Stimulated activated CD4-positive, alpha-beta T cell treated with anti-CD3 and anti-CD28 coated beads, TNF-alpha, amount 100 ng/mL, for 1 hour (primary cell): ENCODE measurements at regions not wholly inside any gene's neighbourhood (a gene's known extent, or its start where the extent isn't known, plus 50 kb on each side); places are given as distances from the start of the nearest gene placed in this dataset.

ENCODE experiments used
- DNase-seq, 3 donors: peaks; one replicate each; pipeline ENCODE4 v3.0.0-alpha.2; 2020; ENCODE audit warnings: low read depth in 3 of 3, low spot score in 1 of 3

DNA sequence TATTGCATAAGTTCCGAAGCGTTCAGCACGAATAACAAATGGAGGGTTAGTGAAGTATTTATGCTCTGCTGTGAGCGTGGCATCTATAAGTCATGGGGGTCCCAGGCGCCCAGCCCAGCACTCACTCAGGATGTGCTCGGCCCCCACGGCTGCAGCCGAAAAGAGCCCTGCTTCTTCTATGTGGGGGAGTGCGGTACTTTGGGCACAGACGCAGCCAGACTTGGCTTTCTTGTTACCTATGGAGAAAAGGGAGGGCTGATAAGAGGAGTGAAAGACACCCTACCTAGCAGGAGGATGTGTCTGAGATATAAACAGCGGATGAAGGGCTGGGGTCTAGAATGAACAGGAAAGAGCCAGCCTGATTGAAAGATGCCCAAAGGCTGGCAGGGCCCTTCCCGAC, 51.4 kb downstream of the MRPL36 start:
- DNase-seq, result no peak

DNA sequence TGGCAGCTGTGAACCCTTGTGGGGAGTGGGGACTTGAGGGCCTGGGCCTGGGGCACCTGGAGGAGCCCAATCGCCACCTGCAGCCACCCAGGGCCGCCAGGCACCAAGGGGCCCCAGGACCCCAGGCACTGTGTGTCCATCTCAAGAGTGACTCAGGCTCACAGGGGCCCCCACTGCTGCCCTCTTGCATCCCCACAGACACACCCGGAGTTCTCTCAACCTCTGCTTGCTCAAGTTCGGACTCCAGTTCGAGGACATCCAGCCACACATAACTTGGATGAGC, 51.9 kb downstream of the MRPL36 start:
- no peak for DNase-seq

DNA sequence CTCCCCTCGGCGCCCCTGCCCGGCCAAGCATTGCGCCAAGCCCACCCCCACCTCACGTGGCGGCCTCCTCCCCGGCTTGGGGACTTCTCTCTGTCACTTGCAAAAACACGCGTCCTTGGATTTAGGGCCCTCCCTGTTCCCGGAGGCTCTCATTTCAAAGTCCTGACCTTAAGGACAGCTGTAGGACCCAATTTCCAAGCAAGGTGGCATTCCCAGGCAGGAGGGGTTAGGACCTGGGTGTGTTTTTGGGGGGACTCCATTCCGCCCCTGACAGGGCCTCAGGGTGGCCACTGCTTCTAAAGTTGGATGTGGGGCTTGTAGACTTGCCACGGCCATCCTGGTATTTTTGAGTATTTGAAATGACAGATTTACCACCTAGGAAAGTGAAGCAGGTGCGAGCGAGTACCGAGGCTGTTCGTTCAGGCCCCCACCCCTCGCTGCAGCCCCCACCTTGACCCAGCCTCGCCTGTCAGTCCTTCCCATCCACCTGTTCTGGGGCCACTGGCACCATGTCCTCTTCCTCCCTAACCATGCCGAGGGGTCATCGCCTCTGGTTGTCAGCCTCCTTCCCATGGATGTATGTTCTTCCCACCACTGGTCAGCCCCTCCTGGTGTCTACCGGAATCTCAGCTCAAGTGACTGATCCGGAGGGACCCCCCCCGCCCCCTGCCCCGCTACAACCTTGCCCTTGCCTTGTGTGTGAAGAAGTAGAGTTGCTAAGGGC, 52.4 kb downstream of the MRPL36 start:
- DNase-seq, result no peak

DNA sequence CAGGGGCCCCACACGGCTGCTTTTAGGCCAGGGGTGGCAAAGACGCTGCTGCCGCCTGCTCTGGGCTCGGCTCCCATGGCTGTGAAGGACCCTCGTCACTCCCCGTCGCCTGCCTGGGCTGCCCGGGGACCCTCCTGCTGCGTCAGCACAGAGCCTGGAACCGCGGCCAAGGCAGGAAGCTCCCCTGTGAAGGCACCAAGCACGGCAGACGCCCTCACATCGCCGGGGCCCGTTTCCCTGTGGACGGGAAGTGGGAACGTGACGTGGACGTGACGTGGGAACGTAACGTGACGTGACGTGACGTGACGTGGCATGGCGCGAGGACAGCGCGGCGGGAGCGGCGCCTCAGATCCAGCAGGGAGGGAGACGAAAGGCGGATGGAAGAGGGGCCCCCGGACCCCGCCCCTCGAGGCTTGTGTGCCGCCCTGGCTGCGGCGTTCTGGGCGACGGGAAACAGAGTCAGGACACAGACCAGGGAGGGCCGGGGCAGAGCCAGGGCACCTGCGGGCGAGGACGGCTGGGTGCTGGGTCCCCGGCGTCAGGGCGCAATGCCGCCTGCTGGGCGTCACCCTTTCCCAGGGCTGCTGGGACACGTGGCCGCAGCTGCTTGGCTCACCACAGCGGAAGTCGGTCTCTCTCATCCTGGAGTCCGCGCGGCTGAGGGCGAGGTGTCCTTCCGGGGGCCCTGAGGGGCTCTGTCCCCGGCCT, 53.1 kb downstream of the MRPL36 start:
- no peak for DNase-seq

DNA sequence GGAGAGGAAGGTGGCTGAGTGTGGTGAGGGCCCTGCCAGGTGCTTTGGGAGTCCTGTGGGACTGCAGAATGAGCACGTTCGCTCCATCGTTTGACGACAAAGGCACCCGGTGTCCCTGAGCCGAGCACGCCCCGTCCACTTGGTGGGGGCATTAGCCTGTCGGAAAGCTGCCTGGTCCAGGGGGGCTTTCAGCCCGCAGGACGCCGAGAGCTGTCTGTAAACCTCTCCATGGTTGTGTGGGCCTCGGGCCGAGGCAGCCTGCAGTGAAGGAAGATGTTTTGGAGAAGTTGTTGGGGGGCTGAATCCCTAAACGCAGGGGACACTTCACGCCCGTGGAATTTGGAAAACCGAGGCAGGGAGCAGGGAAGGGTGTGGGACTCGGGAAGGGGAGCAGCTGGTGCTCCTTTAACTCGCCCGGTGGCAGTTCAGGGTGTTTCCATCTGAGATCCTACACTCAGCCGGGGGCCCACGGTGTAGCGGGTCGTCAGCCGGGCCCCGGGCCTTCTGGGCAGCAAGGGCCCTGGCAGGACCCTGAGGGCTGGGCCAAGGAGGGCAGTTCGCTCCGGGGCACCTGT, 53.8 kb downstream of the MRPL36 start:
- DNase-seq, result no peak

DNA sequence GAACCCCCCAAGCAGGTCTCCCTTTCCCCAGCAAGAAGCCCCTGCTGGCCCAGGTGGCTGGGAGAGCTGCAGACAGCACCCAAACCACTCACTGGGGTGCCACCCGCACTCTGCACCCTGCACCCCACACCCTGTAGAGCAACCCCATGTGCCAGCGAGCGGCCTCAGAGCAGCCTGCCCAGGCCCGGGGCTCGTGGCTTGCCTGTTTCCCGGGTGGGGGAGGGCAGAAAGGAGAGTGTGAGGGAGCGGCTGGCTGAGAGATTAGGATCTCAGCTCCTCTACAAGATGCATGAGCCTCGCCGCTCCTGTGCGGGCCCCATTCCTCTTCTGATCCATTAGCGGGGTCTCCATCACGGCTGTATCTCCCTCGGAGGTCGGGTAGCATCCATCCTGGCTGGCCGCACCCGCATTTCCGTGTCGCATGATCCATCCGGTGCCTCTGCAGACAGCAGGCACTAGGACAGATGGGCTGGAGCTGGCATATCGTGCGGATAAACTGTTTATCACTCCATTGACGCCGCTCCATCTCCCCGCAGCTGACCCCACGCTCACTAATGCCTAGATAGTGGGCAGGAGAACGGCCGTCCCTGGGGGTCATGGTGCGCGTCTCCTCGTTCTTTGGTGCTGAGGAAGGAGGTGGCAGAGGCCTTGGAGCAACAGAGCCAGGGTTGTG, 54.4 kb downstream of the MRPL36 start:
- no peak for DNase-seq

DNA sequence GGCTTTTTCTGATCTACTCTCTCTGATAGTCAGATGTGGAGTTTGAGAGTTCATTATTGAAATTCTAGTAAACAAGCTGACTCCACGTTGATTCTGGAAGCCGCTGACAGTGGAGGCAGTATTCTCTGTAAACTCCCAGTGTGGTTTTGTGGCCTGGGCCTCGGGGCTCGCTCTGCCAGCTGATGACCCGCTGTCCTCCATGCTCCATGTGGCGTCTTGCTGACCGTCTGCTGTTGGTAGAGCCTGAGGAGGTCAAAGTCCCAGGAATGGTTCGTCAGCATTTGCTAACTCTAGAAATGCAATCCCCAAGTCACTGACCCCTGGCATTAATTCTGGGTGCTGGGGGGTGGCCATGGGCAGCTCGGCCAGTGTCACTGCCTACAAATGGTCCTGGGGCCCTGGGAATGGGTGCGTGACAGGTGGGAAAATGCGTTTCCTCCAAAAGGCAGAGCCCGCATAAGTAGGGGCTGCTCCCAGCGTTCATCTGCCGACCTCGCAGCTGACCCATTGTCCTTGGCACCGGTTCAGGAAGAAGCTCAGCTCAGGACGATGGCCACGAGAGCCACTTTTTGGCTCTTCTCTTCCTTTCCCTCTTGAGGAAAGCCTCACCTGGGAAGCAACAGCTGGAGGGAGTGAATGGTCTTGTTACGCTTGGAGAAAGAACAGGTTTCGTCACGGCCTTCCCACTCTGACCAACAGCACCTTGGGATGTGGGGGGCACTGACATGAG, 55.1 kb downstream of the MRPL36 start:
- no peak for DNase-seq

DNA sequence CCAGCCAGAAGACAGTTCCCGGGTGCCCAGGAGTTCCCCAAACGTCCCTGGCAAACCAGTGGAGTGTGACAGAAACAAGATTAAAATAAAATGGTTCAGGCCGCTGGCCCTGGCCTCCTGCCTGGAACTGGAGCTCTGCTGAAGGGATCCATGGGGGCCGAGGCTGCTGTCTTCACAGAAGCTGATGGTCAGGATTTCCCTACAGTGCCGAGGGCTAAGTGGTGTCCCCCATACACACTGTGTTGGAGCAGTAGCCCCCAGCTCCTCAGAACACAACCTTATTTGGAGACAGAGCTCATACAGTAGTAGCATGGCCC, 55.9 kb downstream of the MRPL36 start:
- no peak for DNase-seq

DNA sequence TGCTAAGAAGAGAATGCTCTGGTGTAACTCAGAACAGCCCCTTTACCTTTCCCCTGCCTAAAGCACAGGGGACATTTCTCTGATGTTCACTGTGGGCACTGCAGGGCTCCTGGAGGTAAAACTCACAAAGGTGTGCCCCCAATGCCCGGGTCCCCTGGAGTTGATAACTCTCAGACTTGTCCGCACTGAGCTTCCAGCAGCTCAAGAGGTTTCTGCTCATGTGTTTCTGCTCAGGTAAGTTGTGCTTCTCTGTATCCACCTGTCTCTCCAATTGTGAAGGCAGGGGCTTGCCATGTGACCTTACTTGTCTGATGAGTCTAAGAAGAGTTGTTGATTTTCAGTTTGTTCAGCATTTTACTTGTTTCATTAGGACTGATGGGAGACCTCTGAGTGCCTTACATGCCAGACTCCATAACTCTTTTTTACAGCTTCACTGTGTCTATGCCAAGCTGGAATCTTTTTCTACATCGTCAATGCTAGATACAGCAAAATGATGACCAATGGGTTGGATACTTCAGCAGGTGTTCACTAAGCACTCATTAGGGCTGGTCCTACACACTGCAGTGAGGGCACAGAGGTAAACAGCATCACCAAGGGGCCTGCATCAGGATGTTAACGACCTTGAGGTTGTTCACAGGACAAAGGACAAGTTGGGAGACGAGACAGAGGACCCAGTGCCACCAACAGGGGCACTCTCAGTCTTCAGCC, 56.4 kb downstream of the MRPL36 start:
- no peak for DNase-seq

DNA sequence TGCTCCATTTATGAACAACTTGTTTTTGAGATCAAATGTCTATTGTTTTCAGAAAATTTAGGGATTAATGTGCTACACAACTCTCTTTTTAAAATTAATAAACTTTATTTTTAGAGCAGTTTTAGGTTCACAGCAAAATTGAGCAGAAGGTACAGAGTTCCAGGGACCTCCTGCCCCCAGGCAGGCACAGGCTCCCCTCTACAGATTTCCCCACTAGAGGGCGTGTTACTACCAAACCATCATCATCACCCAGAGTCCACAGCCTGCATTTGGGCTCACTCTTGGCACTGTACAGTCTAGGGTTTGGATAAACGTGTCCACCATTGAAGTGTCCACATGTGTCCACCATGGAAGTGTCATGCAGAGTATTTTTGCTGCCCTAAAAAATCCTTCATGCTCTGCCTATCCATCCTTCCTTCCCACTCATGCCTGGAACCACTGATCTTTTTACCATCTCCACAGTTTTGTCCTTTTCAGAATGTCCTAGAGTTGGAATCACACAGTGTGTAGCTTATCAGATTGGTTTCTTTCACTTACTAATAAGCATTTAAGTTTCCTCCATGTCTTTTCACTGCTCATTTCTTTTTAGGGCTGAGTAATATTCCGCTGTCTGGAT, 61.7 kb downstream of the MRPL36 start:
- peak in 1 of 3 donors; percentile 13 for DNase-seq

DNA sequence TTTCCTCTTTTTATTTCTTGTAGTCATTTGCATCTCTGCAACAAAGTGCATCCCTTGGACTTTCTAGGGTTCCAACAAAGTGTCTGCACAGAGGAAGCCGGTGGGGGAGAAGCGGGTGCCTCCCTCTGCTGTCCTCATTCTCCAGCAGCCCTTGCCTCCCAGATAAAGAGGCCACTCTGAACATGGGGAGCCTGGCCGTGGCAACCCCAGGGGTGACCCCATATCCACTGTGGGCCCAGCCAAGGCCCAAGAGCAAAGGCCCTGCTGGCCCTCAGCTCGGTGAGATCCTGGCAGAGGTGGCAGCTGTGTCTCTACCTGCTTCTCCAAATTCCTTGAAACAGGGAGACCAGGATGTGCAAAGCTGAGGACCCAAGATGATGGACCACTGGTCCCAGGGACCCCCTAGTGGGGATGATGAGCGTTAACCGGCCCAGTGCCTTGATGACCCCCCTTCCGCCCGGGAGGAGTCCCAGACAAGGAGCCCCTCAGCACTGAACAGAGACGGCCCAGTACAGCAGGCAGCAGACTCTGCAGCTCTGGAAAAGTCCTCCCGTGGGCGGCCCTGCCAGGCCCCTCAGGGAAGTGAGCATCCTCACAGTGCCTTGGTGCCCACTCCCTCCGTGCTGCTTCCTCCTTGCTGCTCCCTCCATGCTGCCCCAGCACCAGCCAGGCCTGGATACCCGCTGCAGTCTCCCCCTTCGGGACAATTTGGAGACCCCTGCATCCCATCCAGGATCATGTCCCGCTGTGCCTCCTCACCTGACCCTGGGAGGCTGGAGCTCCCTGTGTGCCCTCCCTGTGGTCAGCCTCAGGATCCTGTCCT, 62.5 kb downstream of the MRPL36 start:
- no peak for DNase-seq

DNA sequence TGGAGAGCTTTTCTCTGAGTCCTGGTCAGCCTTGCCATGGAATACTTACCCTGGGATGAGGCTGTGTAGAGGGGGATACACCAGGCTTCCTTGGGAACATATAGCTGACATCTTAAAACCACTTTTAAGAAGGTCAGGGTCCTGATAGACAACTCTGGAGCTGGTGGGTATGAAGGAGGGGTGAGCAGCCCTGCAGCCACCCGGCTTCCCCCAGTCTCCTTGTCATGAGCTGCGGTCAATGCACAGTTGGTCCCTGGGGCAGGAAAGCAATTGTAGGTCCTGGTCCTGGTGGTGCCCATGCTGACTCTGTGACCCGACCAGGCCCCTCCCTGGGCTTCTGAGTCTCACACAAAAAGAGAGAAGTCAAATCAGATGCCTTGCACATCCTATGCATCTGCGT, 63.6 kb downstream of the MRPL36 start:
- no peak for DNase-seq

DNA sequence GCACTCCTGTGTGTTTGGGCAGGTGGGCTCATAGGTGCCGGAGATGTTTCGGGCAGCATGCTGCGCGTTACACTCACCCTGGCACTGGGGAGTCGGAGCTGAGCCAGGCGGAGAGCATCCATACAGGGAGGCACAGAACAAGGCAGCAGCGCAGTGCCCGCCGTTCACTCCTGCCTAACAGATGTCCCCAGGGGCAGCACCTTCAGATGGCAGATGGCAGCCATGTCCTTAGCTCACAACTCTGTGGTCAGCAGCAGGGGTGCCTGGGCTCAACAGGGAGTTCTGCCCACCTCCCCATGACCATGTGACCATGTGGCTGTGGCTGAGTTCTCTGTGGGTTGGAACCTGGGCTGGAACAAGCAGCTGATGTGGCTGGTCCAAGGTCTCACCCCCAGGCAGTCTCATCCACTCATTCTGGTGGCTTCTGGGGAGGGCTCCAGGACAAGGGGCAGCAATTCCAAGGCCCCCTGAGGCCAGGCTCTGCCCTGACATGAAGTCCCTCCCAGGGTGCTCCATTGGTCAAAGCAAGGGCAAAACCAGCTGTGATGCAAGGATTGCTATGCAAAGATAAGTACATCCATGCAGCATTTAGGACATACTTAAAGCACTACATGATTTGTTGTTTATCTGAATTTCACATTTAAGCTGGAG, 64.2 kb downstream of the MRPL36 start:
- no peak for DNase-seq

DNA sequence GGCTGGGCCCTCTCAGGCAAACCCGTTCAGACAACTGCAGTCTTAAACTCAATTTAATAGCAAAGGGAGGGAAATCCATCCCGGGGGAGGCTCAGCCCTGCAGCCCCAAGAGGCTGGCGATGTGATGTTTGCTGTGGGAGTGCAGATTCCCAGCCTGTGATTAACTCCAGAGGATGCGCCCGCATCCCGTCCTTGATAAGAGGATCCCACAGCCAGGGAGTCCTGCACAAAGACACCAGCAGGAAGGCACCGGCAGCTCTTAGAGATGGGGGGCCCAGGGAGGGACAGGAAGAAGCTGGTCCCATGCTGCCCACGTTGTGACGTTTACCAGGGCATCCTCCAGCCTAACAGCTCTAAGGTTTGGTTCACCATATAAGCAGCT, 64.7 kb downstream of the MRPL36 start:
- DNase-seq, result no peak

DNA sequence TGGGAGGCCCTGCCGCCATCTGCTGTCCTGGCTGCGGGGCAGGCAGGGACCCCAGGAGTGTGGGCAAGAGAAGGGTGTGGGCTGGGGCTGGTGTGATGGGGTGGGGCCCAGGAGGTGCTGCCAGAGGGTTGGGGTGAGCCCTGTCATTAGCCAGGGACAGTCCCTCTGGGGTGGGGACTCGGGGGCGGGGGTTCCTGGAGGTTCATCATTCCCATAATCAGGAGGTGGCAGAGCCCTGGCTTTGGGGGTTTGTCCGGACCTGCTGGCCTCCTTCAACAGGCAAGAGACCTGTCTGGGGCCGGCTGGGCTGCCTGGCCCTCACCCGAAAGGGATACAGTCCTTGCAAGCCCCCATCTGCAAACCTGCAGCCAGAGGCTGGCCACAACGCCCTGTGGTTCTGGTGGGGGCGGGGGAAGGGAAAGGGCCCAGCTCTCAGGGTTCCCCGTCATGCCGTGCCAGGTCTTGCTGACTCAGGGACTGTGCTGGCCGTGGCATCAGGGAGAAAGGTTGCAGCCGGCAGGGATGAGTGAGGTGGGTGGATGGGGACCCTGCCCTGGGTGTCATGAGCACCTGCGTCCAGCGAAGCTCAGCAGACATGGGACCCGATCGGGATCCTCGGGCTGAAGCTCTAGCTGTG, 65.2 kb downstream of the MRPL36 start:
- no peak for DNase-seq

DNA sequence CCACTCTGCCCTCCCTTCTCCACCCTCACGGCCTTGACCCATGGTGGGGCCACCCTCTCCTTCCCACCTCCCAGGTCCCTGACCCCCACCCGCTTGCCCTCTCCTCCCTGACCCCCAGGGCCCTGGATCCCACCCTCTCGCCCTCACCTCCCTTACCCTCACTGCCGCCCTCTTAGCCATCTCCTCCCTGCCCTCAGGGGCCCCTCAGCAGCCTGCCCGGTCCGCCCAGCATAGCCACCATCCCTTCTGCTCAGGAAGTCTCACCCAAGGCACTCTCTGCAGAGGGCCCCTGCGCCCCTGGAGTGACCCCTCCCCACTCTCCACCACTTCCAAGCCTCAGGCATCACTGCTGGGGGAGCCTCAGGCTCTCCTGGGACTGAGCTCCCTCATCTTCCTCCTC, 66.3 kb downstream of the MRPL36 start:
- DNase-seq, result no peak

DNA sequence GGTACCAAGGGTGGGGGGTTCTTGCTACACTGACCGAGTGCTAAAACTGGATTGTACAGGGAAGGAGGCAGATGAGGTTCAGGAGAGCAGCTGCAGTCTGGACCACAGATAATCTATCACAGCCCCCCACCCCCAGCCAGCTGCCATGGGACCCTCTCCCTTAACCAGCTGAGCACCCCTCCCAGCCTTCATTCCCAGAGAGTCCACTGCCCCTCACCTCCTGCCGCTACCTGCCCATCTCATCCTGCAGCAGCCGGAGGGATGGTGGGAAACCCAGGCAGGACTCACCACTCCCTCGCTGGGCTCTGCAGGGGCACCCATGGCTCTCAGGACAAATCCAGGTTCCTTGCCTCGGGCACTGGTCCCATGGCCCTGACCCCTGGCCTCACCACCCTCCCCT, 66.7 kb downstream of the MRPL36 start:
- DNase-seq, result no peak

DNA sequence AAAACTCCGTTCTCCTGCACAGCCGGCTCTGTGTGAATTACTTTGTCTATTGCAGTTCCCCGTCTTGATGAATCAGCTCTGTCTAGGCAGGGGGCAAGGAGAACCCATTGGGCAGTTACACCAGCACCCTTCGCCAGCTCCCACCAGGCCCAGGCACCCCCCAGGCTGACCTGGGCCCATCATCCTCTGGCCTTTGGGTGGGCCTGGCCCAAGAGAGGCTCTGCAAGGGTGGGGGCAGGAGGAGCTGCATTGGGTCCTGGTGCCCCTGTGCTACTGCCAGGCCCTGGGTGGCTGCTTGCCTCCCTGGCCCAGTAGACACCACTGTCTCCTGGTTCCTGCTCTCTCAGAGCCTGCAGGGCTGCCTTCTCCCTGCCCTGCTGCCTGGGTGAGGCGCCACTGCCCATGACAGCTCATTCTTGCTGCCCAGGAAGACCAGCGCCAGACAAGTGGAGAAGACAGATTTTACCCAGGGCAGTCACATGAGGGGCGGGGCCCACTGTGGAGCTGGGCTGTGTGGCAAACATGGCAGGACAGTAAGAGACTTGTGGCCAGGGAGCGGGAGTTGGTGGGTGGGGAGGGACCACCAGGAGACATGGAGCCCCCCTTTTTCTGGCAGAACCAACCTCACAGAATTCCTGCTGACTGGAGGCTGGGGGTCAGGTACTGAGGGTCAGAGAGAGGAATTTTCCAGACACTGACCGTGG, 67.2 kb downstream of the MRPL36 start:
- DNase-seq, result no peak
